Heart left ventricle (tissue), 16 donors: ENCODE measurements at regions not wholly inside any gene's neighbourhood (a gene's known extent, or its start where the extent isn't known, plus 50 kb on each side); places are given as distances from the start of the nearest gene placed in this dataset.

ENCODE experiments used
- ATAC-seq, 4 donors: fragments of 200-7000 bp; cut with Tn5 transposase; one replicate each; pipeline ENCODE4 v1.9.1; 2020 to 2022; ENCODE audit warnings: moderate library complexity in 4 of 4, mild to moderate bottlenecking in 3 of 4, moderate number of reproducible peaks in 1 of 4
- DNase-seq, 5 donors: peaks; one replicate each; pipeline ENCODE4 v3.0.0-alpha.2; 2020
- H3K27ac ChIP-seq, 12 donors: fragments of 200-600 bp; sonication (generic) in 4 of 12; one replicate each; pipeline versions ENCODE4 v1.5.0 to v1.8.0; 2016 to 2022; ENCODE audit warnings: mild to moderate bottlenecking in 2 of 12
- H3K27me3 ChIP-seq, 9 donors: fragments of 200-600 bp; sonication (generic) in 2 of 9; one replicate each; pipeline versions ENCODE4 v1.5.1 to v1.8.0; 2016 to 2022; ENCODE audit warnings: mild to moderate bottlenecking in 3 of 9
- H3K36me3 ChIP-seq, 9 donors: fragments of 200-600 bp; sonication (generic) in 2 of 9; one replicate each; pipeline versions ENCODE4 v1.5.0 to v1.8.0; 2018 to 2022; ENCODE audit warnings: mild to moderate bottlenecking in 2 of 9
- H3K4me1 ChIP-seq, 12 donors: fragments of 200-600 bp; sonication (generic) in 4 of 12; one replicate each; pipeline versions ENCODE4 v1.5.0 to v1.8.0; 2016 to 2022; ENCODE audit warnings: mild to moderate bottlenecking in 3 of 12
- H3K4me3 ChIP-seq, 12 donors: fragments of 200-600 bp; sonication (generic) in 4 of 12; one replicate each; pipeline versions ENCODE4 v1.5.0 to v1.8.0; 2017 to 2022; ENCODE audit warnings: mild to moderate bottlenecking in 9 of 12, moderate library complexity in 4 of 12
- H3K9me3 ChIP-seq, 12 donors: fragments of 200-600 bp; sonication (generic) in 4 of 12; one replicate each; pipeline versions ENCODE4 v1.5.0 to v1.8.0; 2016 to 2022; ENCODE audit warnings: mild to moderate bottlenecking in 1 of 12
- CTCF ChIP-seq, 12 donors: fragments of 200-600 bp; sonication (generic) in 4 of 12; IDR thresholded peaks; one replicate each; pipeline versions ENCODE4 v1.5.0 to v1.8.0; 2018 to 2022; ENCODE audit warnings: antibody characterized with exemption in 12 of 12, mild to moderate bottlenecking in 5 of 12
- POLR2A ChIP-seq, 2 donors: fragments of 450-650 bp; IDR thresholded peaks; one replicate each; pipeline ENCODE4 v1.6.1; 2017; ENCODE audit warnings: antibody characterized with exemption in 2 of 2, mild to moderate bottlenecking in 2 of 2, moderate library complexity in 2 of 2
- WGBS, 4 donors: extraction: QIAGEN DNeasy Blood & Tissue Kit in 2 of 4; methylation state at CpG; one replicate each; pipeline versions ENCODE4 v1.1.5 to v1.1.7; 2013 to 2018; 5-methylcytosine and 5-hydroxymethylcytosine counted together
- intact Hi-C, 10 donors: fragments of 100-400 bp; cut with DNase I; formaldehyde crosslinking; loops; one replicate each; pipeline versions ENCODE4 v1.11.1 to v1.14.2; 2022
- donor health status: ischemic (EF 13 %, LVEDD 7.1; RV severe dilation, severe dysfunction).
- donor health status: healthy with polysubstance abuse.
- donor health status: DM: no; HTN: yes; CAD: no.
- donor health status: DM: no; HTN: no; CAD: no.
- donor health status: ischemic (EF 25% LVEDD 6.9; RV normal size, moderate dysfunction).
- donor health status: ischemic (EF 25% LVEDD 5.7; RV mildly dilated, moderate dysfunction).
- donor health status: healthy.
- donor health status: DM: yes; HTN: yes; CAD: no.
- donor health status: ischemic (EF 35%, LVEDD 5.7; RV mildly dilated, moderate dysfunction).
- donor health status: nonischemic (EF 11% LVEDD 7.7; RV severe dilation, severe dysfunction).
- donor health status: DM: yes; HTN: yes; CAD: no.
- donor health status: PGD.
- donor health status: ischemic (EF 29% LVEDD 5.4; RV normal size, mild dysfunction).
- donor health status: nonischemic (EF 23%, LVEDD 6.1; RV moderate dilation, normal function).

- DNase-seq (no peak), ATAC-seq (peak in 1 of 4 donors; percentile 77)
- Histone ChIP-seq H3K9me3 (peaks cover 0 to 16% (median 0%) of the 10 kb centered on the region in 12 donors), H3K4me1 (no peaks in the 10 kb centered on the region), H3K36me3 (no peaks in the 10 kb centered on the region), H3K4me3 (no peak overlapping the region), H3K27ac (no peak overlapping the region), H3K27me3 (no peaks in the 10 kb centered on the region)
- WGBS, 4 donors, result 42 to 57% (median 52%) methylated on average over 1 of the region's 1 CpG
- no peak for TF ChIP-seq CTCF (IDR thresholded peaks at IDR 0.05)
- no peak for TF ChIP-seq POLR2A (IDR thresholded peaks at IDR 0.05)
- intact Hi-C loops, result no loop called here
Measured at GRCh38 chr5:19314840-19315239, 673.2 kb downstream of the CDH18 start.

GRCh38 chr5:19319252-19319651 lies 668.7 kb downstream of the CDH18 start:
- Histone ChIP-seq H3K36me3 (no peaks in the 10 kb centered on the region), H3K4me1 (no peaks in the 10 kb centered on the region), H3K4me3 (no peak overlapping the region), H3K27me3 (no peaks in the 10 kb centered on the region), H3K27ac (no peak overlapping the region), H3K9me3 (peaks cover 0 to 8% (median 0%) of the 10 kb centered on the region in 12 donors)
- intact Hi-C loops, result no loop called here
- TF ChIP-seq CTCF (IDR thresholded peaks at IDR 0.05) (no peak), POLR2A (IDR thresholded peaks at IDR 0.05) (no peak)
- no peak for DNase-seq
- no peak for ATAC-seq
- WGBS, 4 donors, result 84 to 90% (median 88%) methylated on average over 1 of the region's 1 CpG

- WGBS, 4 donors, result 58 to 71% (median 62%) methylated on average over 4 of the region's 4 CpGs
- H3K27me3 ChIP-seq, result no peaks in the 10 kb centered on the region
- DNase-seq, result no peak
- H3K36me3 ChIP-seq, result no peaks in the 10 kb centered on the region
- H3K9me3 ChIP-seq, result no peaks in the 10 kb centered on the region
- TF ChIP-seq POLR2A (IDR thresholded peaks at IDR 0.05), result no peak
- TF ChIP-seq CTCF (IDR thresholded peaks at IDR 0.05), result no peak
- H3K4me3 ChIP-seq, result no peak overlapping the region
- intact Hi-C loops, result no loop called here
- H3K4me1 ChIP-seq, result no peaks in the 10 kb centered on the region
- no peak overlapping the region for H3K27ac ChIP-seq
- ATAC-seq, result peak in 1 of 4 donors; percentile 49
Measured at GRCh38 chr5:19322716-19323485, 665.1 kb downstream of the CDH18 start.

- TF ChIP-seq CTCF (IDR thresholded peaks at IDR 0.05), result no peak
- intact Hi-C loops, result no loop called here
- Histone ChIP-seq H3K4me1 (no peaks in the 10 kb centered on the region), H3K4me3 (no peak overlapping the region), H3K9me3 (peaks cover 0 to 16% (median 2%) of the 10 kb centered on the region in 12 donors), H3K36me3 (no peaks in the 10 kb centered on the region), H3K27me3 (no peaks in the 10 kb centered on the region), H3K27ac (no peak overlapping the region)
- WGBS, 4 donors, result 66 to 72% (median 71%) methylated on average over 6 of the region's 6 CpGs
- DNase-seq, result no peak
- no peak for ATAC-seq
Measured at GRCh38 chr5:19334278-19334677, 653.7 kb downstream of the CDH18 start.
